ENCODE measurements at regions not wholly inside any gene's neighbourhood (a gene's known extent, or its start where the extent isn't known, plus 50 kb on each side); places are given as distances from the start of the nearest gene placed in this dataset.

DNA sequence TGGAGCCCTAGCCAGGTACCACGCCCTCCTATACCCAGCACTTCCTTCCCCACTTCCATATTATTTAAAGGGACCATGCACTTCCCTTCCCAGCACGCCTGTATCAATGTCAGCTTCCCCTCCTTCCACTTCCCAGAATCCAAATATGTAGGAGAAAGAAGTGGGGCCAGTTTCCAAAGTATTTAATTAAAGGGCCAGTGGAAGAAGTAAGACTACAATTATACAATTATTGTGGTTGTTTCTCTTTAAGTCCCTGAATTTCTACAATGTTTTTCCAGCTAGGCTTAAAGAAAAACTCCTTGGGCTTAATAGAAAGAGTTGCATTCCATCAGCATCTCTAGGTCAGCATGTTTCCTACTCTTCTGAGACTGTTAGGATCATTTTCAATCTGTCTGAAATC is 515.8 kb downstream of the PREX1 start:
- no peak overlapping the region for H3K27ac ChIP-seq (ENCODE audit: low read depth, low read length)
- no peaks in the 10 kb centered on the region for H3K4me1 ChIP-seq (ENCODE audit: insufficient read depth, low read length)
- no peak overlapping the region for H3K4me2 ChIP-seq (ENCODE audit: insufficient read depth, low read length)
- no peaks in the 10 kb centered on the region for H3K9me3 ChIP-seq (ENCODE audit: low read depth, low read length)
- no peaks in the 10 kb centered on the region for H3K79me2 ChIP-seq (ENCODE audit: insufficient read depth, low read length)
- TF ChIP-seq, protein P1, sequence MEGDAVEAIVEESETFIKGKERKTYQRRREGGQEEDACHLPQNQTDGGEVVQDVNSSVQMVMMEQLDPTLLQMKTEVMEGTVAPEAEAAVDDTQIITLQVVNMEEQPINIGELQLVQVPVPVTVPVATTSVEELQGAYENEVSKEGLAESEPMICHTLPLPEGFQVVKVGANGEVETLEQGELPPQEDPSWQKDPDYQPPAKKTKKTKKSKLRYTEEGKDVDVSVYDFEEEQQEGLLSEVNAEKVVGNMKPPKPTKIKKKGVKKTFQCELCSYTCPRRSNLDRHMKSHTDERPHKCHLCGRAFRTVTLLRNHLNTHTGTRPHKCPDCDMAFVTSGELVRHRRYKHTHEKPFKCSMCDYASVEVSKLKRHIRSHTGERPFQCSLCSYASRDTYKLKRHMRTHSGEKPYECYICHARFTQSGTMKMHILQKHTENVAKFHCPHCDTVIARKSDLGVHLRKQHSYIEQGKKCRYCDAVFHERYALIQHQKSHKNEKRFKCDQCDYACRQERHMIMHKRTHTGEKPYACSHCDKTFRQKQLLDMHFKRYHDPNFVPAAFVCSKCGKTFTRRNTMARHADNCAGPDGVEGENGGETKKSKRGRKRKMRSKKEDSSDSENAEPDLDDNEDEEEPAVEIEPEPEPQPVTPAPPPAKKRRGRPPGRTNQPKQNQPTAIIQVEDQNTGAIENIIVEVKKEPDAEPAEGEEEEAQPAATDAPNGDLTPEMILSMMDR (IDR thresholded peaks at IDR 0.05; ENCODE audit: extremely low read depth, low read depth, low read length) = no peak
- H3K36me3 ChIP-seq (ENCODE audit: insufficient read depth, low read length) = no peaks in the 10 kb centered on the region
- no peak for DNase-seq (ENCODE audit: insufficient read length, low spot score, missing footprints)
- no peaks in the 10 kb centered on the region for H4K20me1 ChIP-seq (ENCODE audit: insufficient read depth, low read length)
- peaks cover 17% of the 10 kb centered on the region for H3K27me3 ChIP-seq (ENCODE audit: insufficient read depth, low read length)
- no peak overlapping the region for H2AFZ ChIP-seq (ENCODE audit: low read length)
- H3K4me3 ChIP-seq (ENCODE audit: insufficient read depth, low read length) = no peak overlapping the region

- Histone ChIP-seq H4K20me1 (ENCODE audit: insufficient read depth, low read length) (no peaks in the 10 kb centered on the region), H3K36me3 (ENCODE audit: insufficient read depth, low read length) (no peaks in the 10 kb centered on the region), H2AFZ (ENCODE audit: low read length) (no peak overlapping the region), H3K27me3 (ENCODE audit: insufficient read depth, low read length) (peaks cover 16% of the 10 kb centered on the region), H3K9me3 (ENCODE audit: low read depth, low read length) (no peaks in the 10 kb centered on the region), H3K4me1 (ENCODE audit: insufficient read depth, low read length) (no peaks in the 10 kb centered on the region), H3K4me3 (ENCODE audit: insufficient read depth, low read length) (no peak overlapping the region), H3K79me2 (ENCODE audit: insufficient read depth, low read length) (no peaks in the 10 kb centered on the region), H3K4me2 (ENCODE audit: insufficient read depth, low read length) (no peak overlapping the region), H3K27ac (ENCODE audit: low read depth, low read length) (no peak overlapping the region)
- DNase-seq (ENCODE audit: insufficient read length, low spot score, missing footprints) = no peak
- TF ChIP-seq, protein P1 (IDR thresholded peaks at IDR 0.05; ENCODE audit: extremely low read depth, low read depth, low read length) = no peak
These were observed 517.5 kb downstream of the PREX1 start for GRCh38 chr20:48310305-48310704.

GRCh38 chr20:48309293-48309692 is 518.5 kb downstream of the PREX1 start:
- Histone ChIP-seq H3K4me3 (ENCODE audit: insufficient read depth, low read length) (no peak overlapping the region), H3K27me3 (ENCODE audit: insufficient read depth, low read length) (peaks cover 19% of the 10 kb centered on the region), H3K27ac (ENCODE audit: low read depth, low read length) (no peak overlapping the region), H3K4me2 (ENCODE audit: insufficient read depth, low read length) (no peak overlapping the region), H4K20me1 (ENCODE audit: insufficient read depth, low read length) (no peaks in the 10 kb centered on the region), H3K9me3 (ENCODE audit: low read depth, low read length) (no peaks in the 10 kb centered on the region), H3K4me1 (ENCODE audit: insufficient read depth, low read length) (no peaks in the 10 kb centered on the region), H3K36me3 (ENCODE audit: insufficient read depth, low read length) (no peaks in the 10 kb centered on the region), H2AFZ (ENCODE audit: low read length) (no peak overlapping the region), H3K79me2 (ENCODE audit: insufficient read depth, low read length) (no peaks in the 10 kb centered on the region)
- DNase-seq (ENCODE audit: insufficient read length, low spot score, missing footprints) = no peak
- TF ChIP-seq, protein P1 (IDR thresholded peaks at IDR 0.05; ENCODE audit: extremely low read depth, low read depth, low read length) = no peak

DNA sequence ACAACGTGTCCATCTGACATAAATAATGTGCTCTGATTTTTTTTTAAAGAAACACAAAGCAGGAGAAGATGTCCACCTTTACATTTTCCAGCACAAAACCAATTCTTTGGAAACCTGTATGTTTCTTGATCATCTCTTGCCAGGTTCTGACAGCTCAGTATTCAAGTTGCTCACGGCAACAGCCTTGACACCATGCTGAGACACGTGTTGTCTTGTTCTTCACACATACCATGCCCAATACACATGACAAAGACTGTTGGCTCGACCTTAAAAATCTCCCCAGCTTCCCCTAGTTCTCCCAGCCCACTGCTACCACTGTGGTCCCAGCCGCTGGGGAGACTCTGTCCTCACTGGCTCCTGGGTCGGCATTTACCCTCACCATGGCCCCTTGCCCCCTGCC is 518.9 kb downstream of the PREX1 start:
- TF ChIP-seq, protein P1 (IDR thresholded peaks at IDR 0.05; ENCODE audit: extremely low read depth, low read depth, low read length) = no peak
- H3K9me3 ChIP-seq (ENCODE audit: low read depth, low read length) = no peaks in the 10 kb centered on the region
- H3K27me3 ChIP-seq (ENCODE audit: insufficient read depth, low read length) = peaks cover 16% of the 10 kb centered on the region
- H3K36me3 ChIP-seq (ENCODE audit: insufficient read depth, low read length) = no peaks in the 10 kb centered on the region
- no peak overlapping the region for H2AFZ ChIP-seq (ENCODE audit: low read length)
- H3K27ac ChIP-seq (ENCODE audit: low read depth, low read length) = no peak overlapping the region
- no peak overlapping the region for H3K4me3 ChIP-seq (ENCODE audit: insufficient read depth, low read length)
- no peaks in the 10 kb centered on the region for H3K79me2 ChIP-seq (ENCODE audit: insufficient read depth, low read length)
- H3K4me2 ChIP-seq (ENCODE audit: insufficient read depth, low read length) = no peak overlapping the region
- H4K20me1 ChIP-seq (ENCODE audit: insufficient read depth, low read length) = no peaks in the 10 kb centered on the region
- no peaks in the 10 kb centered on the region for H3K4me1 ChIP-seq (ENCODE audit: insufficient read depth, low read length)
- DNase-seq (ENCODE audit: insufficient read length, low spot score, missing footprints) = no peak

Measured in osteoblast (primary cell).